ENCODE measurements at regions not wholly inside any gene's neighbourhood (a gene's known extent, or its start where the extent isn't known, plus 50 kb on each side); places are given as distances from the start of the nearest gene placed in this dataset.

DNA sequence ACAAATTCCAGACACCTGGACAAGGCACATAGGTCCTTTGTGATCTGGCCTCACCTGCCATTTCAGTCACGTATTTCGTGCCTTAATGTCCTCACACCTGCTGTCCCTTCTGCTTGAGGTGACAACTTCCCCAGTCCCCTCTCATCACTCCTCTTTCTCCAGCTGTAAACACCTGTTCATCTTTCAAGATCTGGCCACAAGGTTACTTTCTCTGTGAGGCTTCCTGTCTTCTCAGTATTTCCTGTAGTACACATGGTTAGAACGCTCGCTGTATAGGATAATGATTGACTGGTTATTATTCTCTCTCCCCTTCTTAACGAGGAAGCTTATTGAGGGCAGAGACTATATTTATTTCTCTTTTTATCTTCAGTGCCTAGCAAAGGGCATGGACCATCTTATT lies 74.5 kb upstream of the PMFBP1 start:
- no peaks in the 10 kb centered on the region for H3K9me3 Mint-ChIP-seq
- DNase-seq = no peak
- H3K36me3 ChIP-seq (replicated peaks in 1 of 2; ENCODE audit: control insufficient read depth in 1 of 2, insufficient read depth in 2 of 2, low read length in 2 of 2) = no peaks in the 10 kb centered on the region
- H3K27ac ChIP-seq (ENCODE audit: low read depth in 1 of 2, low read length in 2 of 2) = no peak overlapping the region
- H3K4me2 ChIP-seq (replicated peaks; ENCODE audit: extremely low read depth, low read length, poor library complexity, severe bottlenecking) = no peak overlapping the region
- TF ChIP-seq, protein P1, sequence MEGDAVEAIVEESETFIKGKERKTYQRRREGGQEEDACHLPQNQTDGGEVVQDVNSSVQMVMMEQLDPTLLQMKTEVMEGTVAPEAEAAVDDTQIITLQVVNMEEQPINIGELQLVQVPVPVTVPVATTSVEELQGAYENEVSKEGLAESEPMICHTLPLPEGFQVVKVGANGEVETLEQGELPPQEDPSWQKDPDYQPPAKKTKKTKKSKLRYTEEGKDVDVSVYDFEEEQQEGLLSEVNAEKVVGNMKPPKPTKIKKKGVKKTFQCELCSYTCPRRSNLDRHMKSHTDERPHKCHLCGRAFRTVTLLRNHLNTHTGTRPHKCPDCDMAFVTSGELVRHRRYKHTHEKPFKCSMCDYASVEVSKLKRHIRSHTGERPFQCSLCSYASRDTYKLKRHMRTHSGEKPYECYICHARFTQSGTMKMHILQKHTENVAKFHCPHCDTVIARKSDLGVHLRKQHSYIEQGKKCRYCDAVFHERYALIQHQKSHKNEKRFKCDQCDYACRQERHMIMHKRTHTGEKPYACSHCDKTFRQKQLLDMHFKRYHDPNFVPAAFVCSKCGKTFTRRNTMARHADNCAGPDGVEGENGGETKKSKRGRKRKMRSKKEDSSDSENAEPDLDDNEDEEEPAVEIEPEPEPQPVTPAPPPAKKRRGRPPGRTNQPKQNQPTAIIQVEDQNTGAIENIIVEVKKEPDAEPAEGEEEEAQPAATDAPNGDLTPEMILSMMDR (IDR thresholded peaks at IDR 0.05) = no peak
- no peaks in the 10 kb centered on the region for H3K27me3 ChIP-seq (ENCODE audit: control insufficient read depth in 2 of 2, insufficient read depth in 2 of 2, low read length in 2 of 2)
- H2AFZ ChIP-seq (ENCODE audit: insufficient read depth, low read depth, low read length, poor library complexity, severe bottlenecking) = no peak overlapping the region
- 100% methylated on average over 2 of the region's 5 CpGs for WGBS (ENCODE audit: insufficient coverage)
- no peak overlapping the region for H3K9ac ChIP-seq (ENCODE audit: insufficient read depth, low read length, poor library complexity, severe bottlenecking)
- H3K27ac Mint-ChIP-seq = no peak overlapping the region
- no peaks in the 10 kb centered on the region for H3K27me3 Mint-ChIP-seq (ENCODE audit: low read depth in 3 of 3)
- intact Hi-C loops (cut with micrococcal nuclease) = no loop called here
- peaks cover 0 to 7% of the 10 kb centered on the region in 2 donors for H3K36me3 Mint-ChIP-seq
- no peaks in the 10 kb centered on the region for H4K20me1 ChIP-seq (ENCODE audit: insufficient read depth, low read length)
- H3K4me3 Mint-ChIP-seq = no peak overlapping the region
- no peaks in the 10 kb centered on the region for H3K9me3 ChIP-seq (replicated peaks in 1 of 2; ENCODE audit: control insufficient read depth in 1 of 2, insufficient read depth in 1 of 2, low read length in 2 of 2)
- H3K4me1 Mint-ChIP-seq = no peaks in the 10 kb centered on the region
- no peaks in the 10 kb centered on the region for H3K79me2 ChIP-seq (ENCODE audit: insufficient read depth, low read length)
- no peak overlapping the region for H3K4me3 ChIP-seq (replicated peaks in 1 of 3; ENCODE audit: low read depth in 2 of 3, low read length in 3 of 3)
- no peaks in the 10 kb centered on the region for H3K4me1 ChIP-seq (ENCODE audit: control insufficient read depth in 1 of 2, insufficient read depth in 2 of 2, low read length in 2 of 2)

DNA sequence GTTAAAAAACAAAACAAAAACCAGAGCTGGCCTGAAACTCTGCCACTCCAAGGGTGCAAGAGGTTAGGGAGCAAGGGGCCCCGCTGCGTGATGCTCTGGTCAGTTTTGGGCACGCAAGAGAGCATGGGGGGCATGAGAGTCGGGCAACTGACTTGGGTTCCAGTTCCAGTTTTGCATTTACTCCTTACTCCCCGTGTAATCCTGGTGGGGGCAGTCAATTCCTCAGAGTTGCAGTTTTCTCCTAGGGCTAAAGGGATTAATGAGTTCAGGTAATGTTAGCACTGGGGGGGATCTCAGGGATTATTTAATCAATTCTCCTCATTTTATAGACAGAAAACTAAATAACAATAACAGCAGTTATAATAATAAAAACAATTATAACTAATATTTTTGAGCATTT lies 72.9 kb upstream of the PMFBP1 start:
- H3K4me2 ChIP-seq (replicated peaks; ENCODE audit: extremely low read depth, low read length, poor library complexity, severe bottlenecking) = no peak overlapping the region
- no peak for DNase-seq
- no peaks in the 10 kb centered on the region for H3K4me1 Mint-ChIP-seq
- no peak overlapping the region for H3K4me3 Mint-ChIP-seq
- no peaks in the 10 kb centered on the region for H3K9me3 Mint-ChIP-seq
- 97% methylated on average over 4 of the region's 5 CpGs for WGBS (ENCODE audit: insufficient coverage)
- no peaks in the 10 kb centered on the region for H3K27me3 Mint-ChIP-seq (ENCODE audit: low read depth in 3 of 3)
- H3K27ac ChIP-seq (ENCODE audit: low read depth in 1 of 2, low read length in 2 of 2) = no peak overlapping the region
- no peak overlapping the region for H2AFZ ChIP-seq (ENCODE audit: insufficient read depth, low read depth, low read length, poor library complexity, severe bottlenecking)
- H3K36me3 ChIP-seq (replicated peaks in 1 of 2; ENCODE audit: control insufficient read depth in 1 of 2, insufficient read depth in 2 of 2, low read length in 2 of 2) = no peaks in the 10 kb centered on the region
- H3K9ac ChIP-seq (ENCODE audit: insufficient read depth, low read length, poor library complexity, severe bottlenecking) = no peak overlapping the region
- no peak overlapping the region for H3K27ac Mint-ChIP-seq
- no peaks in the 10 kb centered on the region for H3K9me3 ChIP-seq (replicated peaks in 1 of 2; ENCODE audit: control insufficient read depth in 1 of 2, insufficient read depth in 1 of 2, low read length in 2 of 2)
- H4K20me1 ChIP-seq (ENCODE audit: insufficient read depth, low read length) = no peaks in the 10 kb centered on the region
- no peak overlapping the region for H3K4me3 ChIP-seq (replicated peaks in 1 of 3; ENCODE audit: low read depth in 2 of 3, low read length in 3 of 3)
- TF ChIP-seq, protein P1 (IDR thresholded peaks at IDR 0.05) = no peak
- no peaks in the 10 kb centered on the region for H3K27me3 ChIP-seq (ENCODE audit: control insufficient read depth in 2 of 2, insufficient read depth in 2 of 2, low read length in 2 of 2)
- intact Hi-C loops (cut with micrococcal nuclease) = no loop called here
- no peaks in the 10 kb centered on the region for H3K4me1 ChIP-seq (ENCODE audit: control insufficient read depth in 1 of 2, insufficient read depth in 2 of 2, low read length in 2 of 2)
- no peaks in the 10 kb centered on the region for H3K79me2 ChIP-seq (ENCODE audit: insufficient read depth, low read length)
- H3K36me3 Mint-ChIP-seq = peaks cover 0 to 7% of the 10 kb centered on the region in 2 donors
